22Rv1 (cell line): ENCODE measurements at regions not wholly inside any gene's neighbourhood (a gene's known extent, or its start where the extent isn't known, plus 50 kb on each side); places are given as distances from the start of the nearest gene placed in this dataset.
"Not testable (repeated sequence)": the region's sequence is repeated elsewhere in the genome, so short reads cannot be mapped to it uniquely, and the experiment has no call there.

Experiments used
- CTCF ChIP-seq: fragments of 450-650 bp; IDR thresholded peaks from 2 replicates; pipeline ENCODE4 v1.5.1; 2017; ENCODE audit warnings: mild to moderate bottlenecking
- ZFX ChIP-seq: fragments of 450-650 bp; IDR thresholded peaks from 2 replicates; pipeline ENCODE4 v1.6.1; 2017; ENCODE audit warnings: antibody characterized with exemption, borderline replicate concordance

GRCh38 chr1:230550945-230551344, 91.3 kb upstream of the COG2 start:
- TF ChIP-seq CTCF, ZFX: not testable (repeated sequence)
